Prostate gland (tissue), 2 donors: ENCODE measurements at regions not wholly inside any gene's neighbourhood (a gene's known extent, or its start where the extent isn't known, plus 50 kb on each side); places are given as distances from the start of the nearest gene placed in this dataset.

Experiments used
- CTCF ChIP-seq, 4 experiments: fragments of 200-600 bp in 2 of 4; fragments of 450-650 bp in 2 of 4; sonication (generic) in 2 of 4; IDR thresholded peaks; 1 replicate in 3 of 4; 2 replicates in 1 of 4; pipeline ENCODE4 v1.5.1; 2016 to 2019; ENCODE audit warnings: antibody characterized with exemption in 4 of 4, mild to moderate bottlenecking in 2 of 4, moderate library complexity in 2 of 4
- POLR2A ChIP-seq: fragments of 450-650 bp; IDR thresholded peaks from one replicate; pipeline ENCODE4 v1.6.1; 2016; ENCODE audit warnings: antibody characterized with exemption, mild to moderate bottlenecking
- POLR2AphosphoS5 ChIP-seq: sonication (generic); formaldehyde crosslinking; IDR thresholded peaks from one replicate; pipeline ENCODE4 v1.6.1; 2017; ENCODE audit warnings: antibody characterized with exemption

- TF ChIP-seq POLR2A, result no peak
- no peak for TF ChIP-seq CTCF (IDR thresholded peaks at IDR 0.05)
- TF ChIP-seq POLR2AphosphoS5, result no peak
These were observed 83.7 kb downstream of the ZNF330 start for GRCh38 chr4:141304346-141304745.
